GM18520 (cell line): ENCODE measurements at regions not wholly inside any gene's neighbourhood (a gene's known extent, or its start where the extent isn't known, plus 50 kb on each side); places are given as distances from the start of the nearest gene placed in this dataset.

Source experiments
- ATAC-seq: cut with Tn5 transposase; IDR thresholded peaks from one replicate; pipeline ENCODE4 v1.9.1; 2021; ENCODE audit not compliant: unreplicated experiment

GRCh38 chr4:35972814-35973213, 271.5 kb downstream of the ARAP2 start:
- no peak for ATAC-seq

- ATAC-seq, result peak; percentile 64
Measured at GRCh38 chr4:35975617-35976355, 268.5 kb downstream of the ARAP2 start.

GRCh38 chr4:35978551-35978950, 265.8 kb downstream of the ARAP2 start:
- no peak for ATAC-seq

GRCh38 chr4:35982318-35982717, 262.0 kb downstream of the ARAP2 start:
- ATAC-seq, result no peak

- no peak for ATAC-seq
Measured at GRCh38 chr4:35986537-35986936, 257.8 kb downstream of the ARAP2 start.

GRCh38 chr4:35993606-35994005, 250.7 kb downstream of the ARAP2 start:
- no peak for ATAC-seq

GRCh38 chr4:36000941-36001557, 243.3 kb downstream of the ARAP2 start:
- ATAC-seq, result no peak

GRCh38 chr4:36003051-36003450, 241.3 kb downstream of the ARAP2 start:
- no peak for ATAC-seq

- no peak for ATAC-seq
Measured at GRCh38 chr4:36004204-36004851, 240.0 kb downstream of the ARAP2 start.

GRCh38 chr4:36006226-36006625, 238.1 kb downstream of the ARAP2 start:
- ATAC-seq, result no peak

- no peak for ATAC-seq
Measured at GRCh38 chr4:36010397-36010929, 233.9 kb downstream of the ARAP2 start.

GRCh38 chr4:36011381-36011780, 232.9 kb downstream of the ARAP2 start:
- no peak for ATAC-seq

GRCh38 chr4:36012503-36012902, 231.8 kb downstream of the ARAP2 start:
- no peak for ATAC-seq

GRCh38 chr4:36013206-36013605, 231.1 kb downstream of the ARAP2 start:
- ATAC-seq, result no peak
